ENCODE measurements at regions not wholly inside any gene's neighbourhood (a gene's known extent, or its start where the extent isn't known, plus 50 kb on each side); places are given as distances from the start of the nearest gene placed in this dataset.

GRCh38 chr2:200736646-200737274 is 75.0 kb upstream of the BZW1 start:
- TF ChIP-seq, protein P1, sequence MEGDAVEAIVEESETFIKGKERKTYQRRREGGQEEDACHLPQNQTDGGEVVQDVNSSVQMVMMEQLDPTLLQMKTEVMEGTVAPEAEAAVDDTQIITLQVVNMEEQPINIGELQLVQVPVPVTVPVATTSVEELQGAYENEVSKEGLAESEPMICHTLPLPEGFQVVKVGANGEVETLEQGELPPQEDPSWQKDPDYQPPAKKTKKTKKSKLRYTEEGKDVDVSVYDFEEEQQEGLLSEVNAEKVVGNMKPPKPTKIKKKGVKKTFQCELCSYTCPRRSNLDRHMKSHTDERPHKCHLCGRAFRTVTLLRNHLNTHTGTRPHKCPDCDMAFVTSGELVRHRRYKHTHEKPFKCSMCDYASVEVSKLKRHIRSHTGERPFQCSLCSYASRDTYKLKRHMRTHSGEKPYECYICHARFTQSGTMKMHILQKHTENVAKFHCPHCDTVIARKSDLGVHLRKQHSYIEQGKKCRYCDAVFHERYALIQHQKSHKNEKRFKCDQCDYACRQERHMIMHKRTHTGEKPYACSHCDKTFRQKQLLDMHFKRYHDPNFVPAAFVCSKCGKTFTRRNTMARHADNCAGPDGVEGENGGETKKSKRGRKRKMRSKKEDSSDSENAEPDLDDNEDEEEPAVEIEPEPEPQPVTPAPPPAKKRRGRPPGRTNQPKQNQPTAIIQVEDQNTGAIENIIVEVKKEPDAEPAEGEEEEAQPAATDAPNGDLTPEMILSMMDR (IDR thresholded peaks at IDR 0.05; ENCODE audit: low read depth, low read length), result no peak
- in situ Hi-C loops (cut with HindIII; ENCODE audit: low sequenced_read_pairs), result no loop called here
- no peak for DNase-seq (ENCODE audit: low read depth, low spot score)
- no peak overlapping the region for H3K4me3 ChIP-seq (ENCODE audit: low read depth, low read length)

DNA sequence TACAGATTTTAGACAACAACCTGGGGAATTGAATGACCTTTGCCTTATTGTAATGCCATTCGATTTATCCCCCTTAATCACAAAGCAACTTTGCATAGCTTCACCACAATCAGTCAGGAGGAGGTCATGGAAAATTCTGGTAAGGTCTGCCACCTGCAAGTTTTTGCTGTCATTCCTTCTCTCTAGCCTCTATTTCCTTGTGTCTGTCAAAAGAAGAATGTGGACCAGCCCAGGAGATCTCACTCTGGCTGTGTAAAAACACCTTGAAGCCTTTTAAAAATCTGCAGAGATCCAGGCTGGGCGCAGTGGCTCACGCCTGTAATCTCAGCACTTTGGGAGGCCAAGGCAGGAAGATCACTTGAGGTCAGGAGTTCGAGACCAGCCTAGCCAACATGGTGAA is 74.1 kb upstream of the BZW1 start:
- H3K4me3 ChIP-seq (ENCODE audit: low read depth, low read length), result no peak overlapping the region
- DNase-seq (ENCODE audit: low read depth, low spot score), result no peak
- TF ChIP-seq, protein P1 (IDR thresholded peaks at IDR 0.05; ENCODE audit: low read depth, low read length), result no peak
- in situ Hi-C loops (cut with HindIII; ENCODE audit: low sequenced_read_pairs), result no loop called here

- in situ Hi-C loops (cut with HindIII; ENCODE audit: low sequenced_read_pairs), result no loop called here
- DNase-seq (ENCODE audit: low read depth, low spot score), result no peak
- TF ChIP-seq, protein P1 (IDR thresholded peaks at IDR 0.05; ENCODE audit: low read depth, low read length), result no peak
- no peak overlapping the region for H3K4me3 ChIP-seq (ENCODE audit: low read depth, low read length)
These were observed 73.1 kb upstream of the BZW1 start for GRCh38 chr2:200738590-200738989.

GRCh38 chr2:200740907-200741306 is 70.8 kb upstream of the BZW1 start:
- no peak for DNase-seq (ENCODE audit: low read depth, low spot score)
- no peak overlapping the region for H3K4me3 ChIP-seq (ENCODE audit: low read depth, low read length)
- TF ChIP-seq, protein P1 (IDR thresholded peaks at IDR 0.05; ENCODE audit: low read depth, low read length), result no peak
- in situ Hi-C loops (cut with HindIII; ENCODE audit: low sequenced_read_pairs), result no loop called here

DNA sequence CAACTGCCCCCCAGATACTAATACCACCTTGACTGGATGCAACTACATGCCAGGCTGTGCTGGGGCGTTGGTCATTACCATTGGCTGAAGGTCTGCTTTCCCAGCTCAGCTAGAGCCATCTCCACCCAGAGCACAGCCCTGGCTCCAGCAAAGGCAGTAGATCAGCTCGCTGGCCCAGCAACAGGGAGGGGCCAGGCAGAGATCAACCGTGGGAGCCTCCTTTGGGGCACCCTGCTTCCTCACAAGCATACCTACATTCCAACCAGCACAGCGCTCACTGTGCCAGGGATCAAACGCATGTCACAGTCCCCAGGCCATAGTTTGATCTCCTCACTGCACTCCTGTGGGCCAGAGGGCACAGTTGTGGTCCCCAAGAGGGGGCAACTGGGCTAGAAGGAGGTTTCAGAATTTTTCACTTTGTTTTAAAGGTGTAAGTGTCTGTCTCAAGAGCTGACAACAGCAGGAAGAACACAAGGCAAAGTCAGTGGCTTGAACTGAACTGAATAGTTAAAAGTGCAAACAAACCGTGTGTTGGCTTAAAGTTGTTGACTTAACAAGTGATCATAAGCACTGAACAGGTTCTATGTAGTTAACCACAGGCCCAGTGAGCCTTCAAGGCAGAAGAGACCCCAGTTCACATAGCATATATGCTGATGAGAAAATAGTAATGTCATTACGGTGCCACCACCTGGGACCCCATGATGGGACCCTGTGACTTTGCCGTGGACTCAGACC is 70.1 kb upstream of the BZW1 start:
- in situ Hi-C loops (cut with HindIII; ENCODE audit: low sequenced_read_pairs), result no loop called here
- no peak overlapping the region for H3K4me3 ChIP-seq (ENCODE audit: low read depth, low read length)
- TF ChIP-seq, protein P1 (IDR thresholded peaks at IDR 0.05; ENCODE audit: low read depth, low read length), result no peak
- DNase-seq (ENCODE audit: low read depth, low spot score), result no peak

GRCh38 chr2:200742426-200742825 is 69.3 kb upstream of the BZW1 start:
- peak; percentile 28 for DNase-seq (ENCODE audit: low read depth, low spot score)
- TF ChIP-seq, protein P1 (IDR thresholded peaks at IDR 0.05; ENCODE audit: low read depth, low read length), result no peak
- H3K4me3 ChIP-seq (ENCODE audit: low read depth, low read length), result no peak overlapping the region
- in situ Hi-C loops (cut with HindIII; ENCODE audit: low sequenced_read_pairs), result no loop called here

All from astrocyte of the spinal cord (primary cell).